ENCODE measurements at regions not wholly inside any gene's neighbourhood (a gene's known extent, or its start where the extent isn't known, plus 50 kb on each side); places are given as distances from the start of the nearest gene placed in this dataset.

DNA sequence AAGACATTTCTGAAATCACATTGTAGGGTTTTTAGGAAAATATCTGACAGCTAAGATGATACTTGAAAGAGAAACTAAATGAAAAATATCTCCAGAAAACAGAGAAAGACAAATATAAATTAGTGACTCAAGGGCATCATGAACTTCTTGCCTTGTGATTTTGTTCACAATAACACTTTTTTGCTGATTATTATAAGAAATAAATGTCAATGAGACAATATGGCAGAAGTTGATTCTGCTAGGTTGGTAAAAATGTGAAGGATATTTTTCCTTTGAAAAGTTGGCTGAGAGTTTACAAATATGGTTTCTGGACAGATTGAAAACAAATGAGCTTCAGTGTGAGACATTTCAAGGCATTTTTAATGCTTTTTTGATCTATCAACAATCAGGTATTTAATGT lies 1631.2 kb upstream of the ACVR2A start:
- TF ChIP-seq, protein P1, sequence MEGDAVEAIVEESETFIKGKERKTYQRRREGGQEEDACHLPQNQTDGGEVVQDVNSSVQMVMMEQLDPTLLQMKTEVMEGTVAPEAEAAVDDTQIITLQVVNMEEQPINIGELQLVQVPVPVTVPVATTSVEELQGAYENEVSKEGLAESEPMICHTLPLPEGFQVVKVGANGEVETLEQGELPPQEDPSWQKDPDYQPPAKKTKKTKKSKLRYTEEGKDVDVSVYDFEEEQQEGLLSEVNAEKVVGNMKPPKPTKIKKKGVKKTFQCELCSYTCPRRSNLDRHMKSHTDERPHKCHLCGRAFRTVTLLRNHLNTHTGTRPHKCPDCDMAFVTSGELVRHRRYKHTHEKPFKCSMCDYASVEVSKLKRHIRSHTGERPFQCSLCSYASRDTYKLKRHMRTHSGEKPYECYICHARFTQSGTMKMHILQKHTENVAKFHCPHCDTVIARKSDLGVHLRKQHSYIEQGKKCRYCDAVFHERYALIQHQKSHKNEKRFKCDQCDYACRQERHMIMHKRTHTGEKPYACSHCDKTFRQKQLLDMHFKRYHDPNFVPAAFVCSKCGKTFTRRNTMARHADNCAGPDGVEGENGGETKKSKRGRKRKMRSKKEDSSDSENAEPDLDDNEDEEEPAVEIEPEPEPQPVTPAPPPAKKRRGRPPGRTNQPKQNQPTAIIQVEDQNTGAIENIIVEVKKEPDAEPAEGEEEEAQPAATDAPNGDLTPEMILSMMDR (IDR thresholded peaks at IDR 0.05), result no peak
- no peak for TF ChIP-seq POLR2A (IDR thresholded peaks at IDR 0.05)
